SK-N-MC (cell line): ENCODE measurements at regions not wholly inside any gene's neighbourhood (a gene's known extent, or its start where the extent isn't known, plus 50 kb on each side); places are given as distances from the start of the nearest gene placed in this dataset.

Experiments used
- DNase-seq: peaks from one replicate; pipeline ENCODE4 v3.0.0-alpha.2; 2011; ENCODE audit warnings: low read depth, low spot score
- H3K27ac ChIP-seq: fragments of 200-600 bp; sonication (generic); 2 replicates; pipeline ENCODE4 v1.5.1; 2016; ENCODE audit warnings: mixed run types
- H3K36me3 ChIP-seq: fragments of 200-600 bp; sonication (generic); 2 replicates; pipeline ENCODE4 v1.6.1; 2017; ENCODE audit warnings: antibody characterized with exemption, low read length, mixed read lengths; ENCODE audit not compliant: insufficient read depth
- H3K4me3 ChIP-seq: fragments of 200-600 bp; sonication (generic); 2 replicates; pipeline ENCODE4 v1.5.1; 2016
- H3K9ac ChIP-seq: fragments of 200-600 bp; sonication (generic); 2 replicates; pipeline ENCODE4 v1.8.0; 2017; ENCODE audit warnings: mixed run types, mixed read lengths; ENCODE audit not compliant: insufficient read length
- H3K9me3 ChIP-seq: fragments of 200-600 bp; sonication (generic); 2 replicates; pipeline ENCODE4 v1.6.1; 2017; ENCODE audit warnings: low read depth, mild to moderate bottlenecking, antibody characterized with exemption, low read length, moderate library complexity, mixed read lengths
- EZH2 ChIP-seq: fragments of 200-600 bp; sonication (generic); IDR thresholded peaks from one replicate; pipeline ENCODE4 v1.6.1; 2017; ENCODE audit warnings: antibody characterized with exemption
- FOXP2 ChIP-seq: optimal IDR thresholded peaks from 2 replicates; pipeline ENCODE3; 2011; ENCODE audit warnings: mild to moderate bottlenecking, moderate library complexity; ENCODE audit not compliant: insufficient read depth; ENCODE audit errors: extremely low read length, control extremely low read depth
- POLR2AphosphoS5 ChIP-seq: IDR thresholded peaks from 2 replicates; pipeline ENCODE4 v1.6.1; 2012; ENCODE audit warnings: mild to moderate bottlenecking, low read depth, low read length, borderline replicate concordance

GRCh38 chr22:46088541-46089311 is 61.6 kb upstream of the PPARA start:
- H3K36me3 ChIP-seq, result peaks cover 98% of the 10 kb centered on the region
- no peak for TF ChIP-seq POLR2AphosphoS5
- no peak overlapping the region for H3K4me3 ChIP-seq
- DNase-seq, result no peak
- H3K9me3 ChIP-seq, result no peaks in the 10 kb centered on the region
- H3K27ac ChIP-seq, result peak overlapping the region; percentile 77
- H3K9ac ChIP-seq, result no peak overlapping the region

GRCh38 chr22:46089426-46090035 is 60.8 kb upstream of the PPARA start:
- no peak overlapping the region for H3K4me3 ChIP-seq
- H3K36me3 ChIP-seq, result peaks cover 93% of the 10 kb centered on the region
- peak overlapping the region; percentile 77 for H3K27ac ChIP-seq
- peak; percentile 37; the same call in 1 of the 2 replicates for TF ChIP-seq POLR2AphosphoS5
- TF ChIP-seq EZH2, result no peak
- TF ChIP-seq FOXP2, result no peak
- DNase-seq, result no peak
- no peaks in the 10 kb centered on the region for H3K9me3 ChIP-seq
- no peak overlapping the region for H3K9ac ChIP-seq

GRCh38 chr22:46090036-46090591 is 60.2 kb upstream of the PPARA start:
- DNase-seq, result no peak
- Histone ChIP-seq H3K9ac (no peak overlapping the region), H3K9me3 (no peaks in the 10 kb centered on the region), H3K36me3 (peaks cover 89% of the 10 kb centered on the region), H3K4me3 (no peak overlapping the region), H3K27ac (peak overlapping the region; percentile 77)
- TF ChIP-seq FOXP2 (no peak), EZH2 (no peak), POLR2AphosphoS5 (no peak)

- Histone ChIP-seq H3K27ac (peak overlapping the region; percentile 77; the same call in 1 of the 2 replicates), H3K36me3 (peaks cover 83% of the 10 kb centered on the region), H3K9ac (no peak overlapping the region), H3K9me3 (no peaks in the 10 kb centered on the region), H3K4me3 (no peak overlapping the region)
- TF ChIP-seq POLR2AphosphoS5 (no peak), FOXP2 (no peak), EZH2 (no peak)
- no peak for DNase-seq
Measured at GRCh38 chr22:46090631-46091201, 59.6 kb upstream of the PPARA start.

GRCh38 chr22:46091277-46091977 is 58.9 kb upstream of the PPARA start:
- Histone ChIP-seq H3K36me3 (peaks cover 78% of the 10 kb centered on the region), H3K27ac (peak overlapping the region; percentile 54; the same call in 1 of the 2 replicates), H3K9ac (no peak overlapping the region), H3K4me3 (no peak overlapping the region), H3K9me3 (no peaks in the 10 kb centered on the region)
- DNase-seq, result no peak
- TF ChIP-seq FOXP2 (no peak), POLR2AphosphoS5 (no peak; the same call in 1 of the 2 replicates), EZH2 (no peak)

GRCh38 chr22:46092011-46092410 is 58.3 kb upstream of the PPARA start:
- Histone ChIP-seq H3K36me3 (peaks cover 77% of the 10 kb centered on the region), H3K27ac (peak overlapping the region; percentile 54; the same call in 1 of the 2 replicates), H3K9ac (no peak overlapping the region), H3K4me3 (no peak overlapping the region), H3K9me3 (no peaks in the 10 kb centered on the region)
- no peak for TF ChIP-seq EZH2
- no peak for DNase-seq

- TF ChIP-seq POLR2AphosphoS5, result no peak
- TF ChIP-seq EZH2, result no peak
- TF ChIP-seq FOXP2, result no peak
- H3K27ac ChIP-seq, result peak overlapping the region; percentile 54
- no peak overlapping the region for H3K4me3 ChIP-seq
- no peak for DNase-seq
- no peak overlapping the region for H3K9ac ChIP-seq
- no peaks in the 10 kb centered on the region for H3K9me3 ChIP-seq
- peaks cover 77% of the 10 kb centered on the region for H3K36me3 ChIP-seq
Measured at GRCh38 chr22:46092670-46093410, 57.5 kb upstream of the PPARA start.

- no peak overlapping the region for H3K4me3 ChIP-seq
- no peak for DNase-seq
- H3K9me3 ChIP-seq, result no peaks in the 10 kb centered on the region
- no peak for TF ChIP-seq EZH2
- TF ChIP-seq FOXP2, result no peak
- no peak for TF ChIP-seq POLR2AphosphoS5
- H3K36me3 ChIP-seq, result peaks cover 77% of the 10 kb centered on the region
- H3K9ac ChIP-seq, result no peak overlapping the region
- H3K27ac ChIP-seq, result peak overlapping the region; percentile 64; the same call in 1 of the 2 replicates
Measured at GRCh38 chr22:46093796-46094195, 56.5 kb upstream of the PPARA start.
